ENCODE measurements at regions not wholly inside any gene's neighbourhood (a gene's known extent, or its start where the extent isn't known, plus 50 kb on each side); places are given as distances from the start of the nearest gene placed in this dataset.

- BruUV-seq (replicated peaks), result no TSS peak
- DNase-seq (ENCODE audit: unreplicated experiment), result no peak
Observed at GRCh38 chr5:60141119-60141518, 247.6 kb upstream of the PDE4D start.

GRCh38 chr5:60136841-60137240 lies 243.3 kb upstream of the PDE4D start:
- no peak for TF ChIP-seq CTCF (IDR thresholded peaks at IDR 0.05; ENCODE audit: unreplicated experiment)
- DNase-seq (ENCODE audit: unreplicated experiment), result no peak
- ChIA-PET POLR2A (no interaction called here), CTCF (no interaction called here)
- H3K27me3 Mint-ChIP-seq (ENCODE audit: insufficient read depth, unreplicated experiment), result peaks cover 34% of the 10 kb centered on the region
- no peaks in the 10 kb centered on the region for H3K36me3 Mint-ChIP-seq (ENCODE audit: insufficient read depth, unreplicated experiment)
- H3K9me3 Mint-ChIP-seq (ENCODE audit: unreplicated experiment), result no peaks in the 10 kb centered on the region
- H3K4me3 Mint-ChIP-seq (ENCODE audit: unreplicated experiment), result no peak overlapping the region
- BruUV-seq (replicated peaks), result no TSS peak
- H3K4me1 Mint-ChIP-seq (ENCODE audit: insufficient read depth, unreplicated experiment), result no peaks in the 10 kb centered on the region
- H3K27ac Mint-ChIP-seq (ENCODE audit: low read depth, unreplicated experiment), result no peak overlapping the region
- intact Hi-C loops (cut with micrococcal nuclease), result no loop called here

More at GRCh38 chr5:60141119-60141518, 247.6 kb upstream of the PDE4D start:
- no peaks in the 10 kb centered on the region for H3K4me1 Mint-ChIP-seq (ENCODE audit: insufficient read depth, unreplicated experiment)
- H3K27me3 Mint-ChIP-seq (ENCODE audit: insufficient read depth, unreplicated experiment), result peaks cover 72% of the 10 kb centered on the region
- no peak overlapping the region for H3K4me3 Mint-ChIP-seq (ENCODE audit: unreplicated experiment)
- no peaks in the 10 kb centered on the region for H3K9me3 Mint-ChIP-seq (ENCODE audit: unreplicated experiment)
- no peak overlapping the region for H3K27ac Mint-ChIP-seq (ENCODE audit: low read depth, unreplicated experiment)
- TF ChIP-seq CTCF (IDR thresholded peaks at IDR 0.05; ENCODE audit: unreplicated experiment), result no peak
- intact Hi-C loops (cut with micrococcal nuclease), result no loop called here
- ChIA-PET POLR2A (no interaction called here), CTCF (interaction anchor here (1.0 kb wide), 1 partner anchor 326 kb away, joined by 4 read pairs; no protein-coding TSS in a partner anchor)
- H3K36me3 Mint-ChIP-seq (ENCODE audit: insufficient read depth, unreplicated experiment), result no peaks in the 10 kb centered on the region

DNA sequence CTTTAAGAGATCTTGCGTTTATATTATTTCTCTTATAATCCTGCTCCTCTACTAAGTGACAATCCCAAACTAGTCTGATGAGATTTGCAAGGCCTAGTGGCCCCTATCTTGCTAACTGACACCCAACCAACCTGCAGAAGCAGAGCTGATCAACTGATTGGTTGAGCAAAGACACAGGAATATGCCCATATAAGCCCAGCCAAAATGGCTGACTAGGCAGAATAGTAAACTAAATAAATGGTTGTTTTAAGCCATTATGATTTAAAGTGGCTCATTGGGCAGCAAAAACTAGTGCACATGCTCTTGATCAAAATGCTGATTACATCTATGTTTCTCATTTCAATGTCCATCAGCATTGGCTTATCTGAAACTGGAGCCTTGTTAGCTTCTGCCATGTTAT lies 238.0 kb upstream of the PDE4D start:
- no peak for DNase-seq (ENCODE audit: unreplicated experiment)
- ChIA-PET POLR2A (no interaction called here), CTCF (no interaction called here)
- Mint-ChIP-seq H3K36me3 (ENCODE audit: insufficient read depth, unreplicated experiment) (no peaks in the 10 kb centered on the region), H3K27me3 (ENCODE audit: insufficient read depth, unreplicated experiment) (peaks cover 17% of the 10 kb centered on the region), H3K9me3 (ENCODE audit: unreplicated experiment) (no peaks in the 10 kb centered on the region), H3K4me3 (ENCODE audit: unreplicated experiment) (no peak overlapping the region), H3K4me1 (ENCODE audit: insufficient read depth, unreplicated experiment) (no peaks in the 10 kb centered on the region), H3K27ac (ENCODE audit: low read depth, unreplicated experiment) (no peak overlapping the region)
- BruUV-seq (replicated peaks), result no TSS peak
- intact Hi-C loops (cut with micrococcal nuclease), result no loop called here
- no peak for TF ChIP-seq CTCF (IDR thresholded peaks at IDR 0.05; ENCODE audit: unreplicated experiment)

GRCh38 chr5:60125636-60126035 lies 232.1 kb upstream of the PDE4D start:
- Mint-ChIP-seq H3K27me3 (ENCODE audit: insufficient read depth, unreplicated experiment) (peaks cover 46% of the 10 kb centered on the region), H3K4me3 (ENCODE audit: unreplicated experiment) (no peak overlapping the region), H3K27ac (ENCODE audit: low read depth, unreplicated experiment) (no peak overlapping the region), H3K36me3 (ENCODE audit: insufficient read depth, unreplicated experiment) (no peaks in the 10 kb centered on the region), H3K4me1 (ENCODE audit: insufficient read depth, unreplicated experiment) (no peaks in the 10 kb centered on the region), H3K9me3 (ENCODE audit: unreplicated experiment) (no peaks in the 10 kb centered on the region)
- TF ChIP-seq CTCF (IDR thresholded peaks at IDR 0.05; ENCODE audit: unreplicated experiment), result no peak
- intact Hi-C loops (cut with micrococcal nuclease), result no loop called here
- DNase-seq (ENCODE audit: unreplicated experiment), result no peak
- POLR2A ChIA-PET, result no interaction called here
- CTCF ChIA-PET, result interaction anchor here (0.6 kb wide), 1 partner anchor 99 kb away, joined by 3 read pairs; no protein-coding TSS in a partner anchor
- BruUV-seq (replicated peaks), result no TSS peak

All from MCF 10A (cell line).